PFSK-1 (cell line): ENCODE measurements at regions not wholly inside any gene's neighbourhood (a gene's known extent, or its start where the extent isn't known, plus 50 kb on each side); places are given as distances from the start of the nearest gene placed in this dataset.

Experiments used
- POLR2AphosphoS5 ChIP-seq: IDR thresholded peaks from 2 replicates; pipeline ENCODE4 v1.6.1; 2012; ENCODE audit warnings: low read depth, mild to moderate bottlenecking, control low read depth, low read length, moderate library complexity
- SIN3A ChIP-seq: IDR thresholded peaks from 2 replicates; pipeline ENCODE4 v1.6.1; 2012; ENCODE audit warnings: mild to moderate bottlenecking, low read length, moderate library complexity, borderline replicate concordance; ENCODE audit not compliant: insufficient read depth
- TAF1 ChIP-seq: IDR thresholded peaks from 2 replicates; pipeline ENCODE4 v1.6.1; 2012; ENCODE audit warnings: low read length, control low read depth, borderline replicate concordance; ENCODE audit not compliant: insufficient read depth

GRCh38 chr21:27094184-27094948 lies 127.5 kb upstream of the ADAMTS5 start:
- no peak for TF ChIP-seq SIN3A
- no peak for TF ChIP-seq TAF1
- no peak for TF ChIP-seq POLR2AphosphoS5
